ENCODE measurements at regions not wholly inside any gene's neighbourhood (a gene's known extent, or its start where the extent isn't known, plus 50 kb on each side); places are given as distances from the start of the nearest gene placed in this dataset.

DNA sequence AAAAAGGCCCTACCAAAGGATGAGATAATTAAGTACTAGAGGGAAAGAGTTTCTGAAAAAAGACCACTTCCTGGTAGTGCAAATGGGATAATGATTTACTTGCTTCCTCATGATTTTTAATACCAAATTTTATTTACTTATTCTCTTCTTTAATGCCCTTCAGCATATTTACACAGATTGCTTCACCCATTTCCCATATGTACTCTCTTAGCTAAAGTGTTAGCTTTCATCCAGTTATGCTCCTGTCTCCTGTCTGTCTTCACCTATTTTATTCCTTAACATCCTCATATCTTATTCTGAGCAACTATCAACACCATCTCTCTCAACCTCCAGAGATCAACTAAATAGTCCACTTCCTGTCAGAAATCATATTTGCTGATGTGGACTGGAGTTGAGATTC is 183.2 kb upstream of the HS3ST1 start:
- TF ChIP-seq, protein P1, sequence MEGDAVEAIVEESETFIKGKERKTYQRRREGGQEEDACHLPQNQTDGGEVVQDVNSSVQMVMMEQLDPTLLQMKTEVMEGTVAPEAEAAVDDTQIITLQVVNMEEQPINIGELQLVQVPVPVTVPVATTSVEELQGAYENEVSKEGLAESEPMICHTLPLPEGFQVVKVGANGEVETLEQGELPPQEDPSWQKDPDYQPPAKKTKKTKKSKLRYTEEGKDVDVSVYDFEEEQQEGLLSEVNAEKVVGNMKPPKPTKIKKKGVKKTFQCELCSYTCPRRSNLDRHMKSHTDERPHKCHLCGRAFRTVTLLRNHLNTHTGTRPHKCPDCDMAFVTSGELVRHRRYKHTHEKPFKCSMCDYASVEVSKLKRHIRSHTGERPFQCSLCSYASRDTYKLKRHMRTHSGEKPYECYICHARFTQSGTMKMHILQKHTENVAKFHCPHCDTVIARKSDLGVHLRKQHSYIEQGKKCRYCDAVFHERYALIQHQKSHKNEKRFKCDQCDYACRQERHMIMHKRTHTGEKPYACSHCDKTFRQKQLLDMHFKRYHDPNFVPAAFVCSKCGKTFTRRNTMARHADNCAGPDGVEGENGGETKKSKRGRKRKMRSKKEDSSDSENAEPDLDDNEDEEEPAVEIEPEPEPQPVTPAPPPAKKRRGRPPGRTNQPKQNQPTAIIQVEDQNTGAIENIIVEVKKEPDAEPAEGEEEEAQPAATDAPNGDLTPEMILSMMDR (IDR thresholded peaks at IDR 0.05; ENCODE audit: extremely low read depth, insufficient read depth, missing control alignments) = no peak
- no peak for DNase-seq (ENCODE audit: low spot score)
- in situ Hi-C loops (cut with MboI; ENCODE audit: low pct_unique_long_range_greater_than_20kb, low sequenced_read_pairs, unreplicated experiment) = no loop called here

DNA sequence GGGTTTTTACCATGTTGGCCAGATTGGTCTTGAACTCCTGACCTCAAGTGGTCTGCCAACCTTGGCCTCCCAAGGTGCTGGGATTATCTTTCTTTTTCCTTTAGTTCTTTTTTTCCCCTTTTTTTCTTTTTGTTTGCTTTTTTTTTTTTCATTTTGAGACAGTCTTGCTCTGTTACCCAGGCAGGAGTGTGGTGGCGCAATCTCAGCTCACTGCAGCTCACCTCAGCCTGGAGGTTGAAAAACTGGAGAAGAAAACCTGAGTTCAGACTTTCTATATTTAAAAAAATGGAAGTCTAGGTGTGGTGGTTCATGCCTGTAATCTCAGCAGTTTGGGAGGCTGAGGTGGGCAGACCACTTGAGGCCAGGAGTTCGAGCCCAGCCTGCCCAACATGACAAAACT is 181.1 kb upstream of the HS3ST1 start:
- TF ChIP-seq, protein P1 (IDR thresholded peaks at IDR 0.05; ENCODE audit: extremely low read depth, insufficient read depth, missing control alignments) = no peak
- DNase-seq (ENCODE audit: low spot score) = no peak
- in situ Hi-C loops (cut with MboI; ENCODE audit: low pct_unique_long_range_greater_than_20kb, low sequenced_read_pairs, unreplicated experiment) = no loop called here

DNA sequence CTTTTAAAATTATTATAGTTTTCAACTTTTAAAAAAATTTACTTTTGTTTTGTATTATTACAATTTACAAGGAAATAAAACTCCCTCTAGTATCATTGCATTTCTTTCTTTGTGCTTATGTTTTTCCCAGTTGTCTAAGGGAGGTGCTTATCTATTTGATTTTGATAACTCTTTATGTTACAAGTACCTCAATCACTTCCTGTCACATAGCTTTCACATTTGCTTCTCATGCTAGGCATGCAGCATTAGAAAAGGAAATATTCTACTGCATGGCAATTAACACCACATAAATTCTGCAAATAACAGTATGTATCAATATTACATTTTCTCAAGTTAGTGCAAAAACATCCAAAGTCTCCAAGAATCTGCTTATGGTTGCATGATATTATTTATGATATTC is 180.3 kb upstream of the HS3ST1 start:
- in situ Hi-C loops (cut with MboI; ENCODE audit: low pct_unique_long_range_greater_than_20kb, low sequenced_read_pairs, unreplicated experiment) = no loop called here
- DNase-seq (ENCODE audit: low spot score) = no peak
- TF ChIP-seq, protein P1 (IDR thresholded peaks at IDR 0.05; ENCODE audit: extremely low read depth, insufficient read depth, missing control alignments) = no peak

DNA sequence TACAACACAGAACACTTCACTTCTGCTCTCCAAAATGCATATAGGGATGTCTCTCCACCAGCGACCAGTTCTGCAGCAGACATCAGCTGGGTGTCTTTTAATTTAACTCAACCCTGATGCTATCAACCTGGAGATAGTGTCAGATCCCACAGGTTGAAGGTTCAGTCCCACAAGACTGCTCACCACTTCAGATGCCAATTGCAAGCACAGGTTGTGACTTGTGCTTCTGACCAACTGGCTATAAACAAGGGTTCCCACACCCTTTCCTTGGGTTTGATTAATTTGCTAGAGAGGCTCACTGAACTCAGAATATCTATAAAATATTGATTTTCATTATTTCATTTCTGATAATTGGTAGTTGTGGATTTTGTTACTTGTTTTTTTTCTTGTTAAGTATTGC is 177.4 kb upstream of the HS3ST1 start:
- no peak for DNase-seq (ENCODE audit: low spot score)
- in situ Hi-C loops (cut with MboI; ENCODE audit: low pct_unique_long_range_greater_than_20kb, low sequenced_read_pairs, unreplicated experiment) = no loop called here
- TF ChIP-seq, protein P1 (IDR thresholded peaks at IDR 0.05; ENCODE audit: extremely low read depth, insufficient read depth, missing control alignments) = no peak

DNA sequence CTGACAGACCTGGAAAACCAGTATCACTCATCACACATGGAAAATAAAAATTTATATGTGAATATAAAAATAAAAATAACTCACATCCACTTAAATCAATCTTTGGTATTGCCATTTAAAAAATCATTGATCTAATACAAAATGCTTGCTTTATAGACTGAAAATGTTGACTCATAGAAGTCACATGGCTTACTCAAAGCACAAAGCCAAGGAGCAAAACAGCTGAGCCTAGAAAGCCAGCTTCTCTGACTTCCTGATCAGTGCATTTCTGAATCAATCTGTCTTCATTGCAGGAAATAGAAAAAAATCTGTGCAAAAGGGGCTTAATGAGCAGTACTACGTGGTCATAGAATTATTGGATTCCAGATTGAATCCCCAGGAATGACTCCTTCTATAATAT is 176.9 kb upstream of the HS3ST1 start:
- TF ChIP-seq, protein P1 (IDR thresholded peaks at IDR 0.05; ENCODE audit: extremely low read depth, insufficient read depth, missing control alignments) = no peak
- in situ Hi-C loops (cut with MboI; ENCODE audit: low pct_unique_long_range_greater_than_20kb, low sequenced_read_pairs, unreplicated experiment) = no loop called here
- DNase-seq (ENCODE audit: low spot score) = no peak

DNA sequence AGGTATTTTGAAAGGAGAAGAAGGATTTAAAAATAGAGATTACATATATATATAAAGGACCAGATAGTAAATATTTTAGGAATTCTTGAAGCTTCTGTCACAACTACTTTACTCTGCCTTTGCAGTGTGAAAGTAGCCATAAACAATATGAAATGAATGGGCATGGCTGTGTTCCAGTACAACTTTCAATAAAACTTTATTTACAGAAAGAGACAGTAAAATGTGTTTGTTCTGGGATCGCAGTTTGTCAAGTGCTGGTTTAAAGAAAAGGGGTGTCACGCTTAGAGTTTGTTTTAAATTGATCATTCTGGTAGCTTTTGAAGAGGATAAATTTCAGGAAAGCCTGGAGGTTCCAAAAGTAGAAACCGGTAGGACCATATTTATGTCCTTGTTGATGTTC is 176.1 kb upstream of the HS3ST1 start:
- TF ChIP-seq, protein P1 (IDR thresholded peaks at IDR 0.05; ENCODE audit: extremely low read depth, insufficient read depth, missing control alignments) = no peak
- no peak for DNase-seq (ENCODE audit: low spot score)
- in situ Hi-C loops (cut with MboI; ENCODE audit: low pct_unique_long_range_greater_than_20kb, low sequenced_read_pairs, unreplicated experiment) = no loop called here

DNA sequence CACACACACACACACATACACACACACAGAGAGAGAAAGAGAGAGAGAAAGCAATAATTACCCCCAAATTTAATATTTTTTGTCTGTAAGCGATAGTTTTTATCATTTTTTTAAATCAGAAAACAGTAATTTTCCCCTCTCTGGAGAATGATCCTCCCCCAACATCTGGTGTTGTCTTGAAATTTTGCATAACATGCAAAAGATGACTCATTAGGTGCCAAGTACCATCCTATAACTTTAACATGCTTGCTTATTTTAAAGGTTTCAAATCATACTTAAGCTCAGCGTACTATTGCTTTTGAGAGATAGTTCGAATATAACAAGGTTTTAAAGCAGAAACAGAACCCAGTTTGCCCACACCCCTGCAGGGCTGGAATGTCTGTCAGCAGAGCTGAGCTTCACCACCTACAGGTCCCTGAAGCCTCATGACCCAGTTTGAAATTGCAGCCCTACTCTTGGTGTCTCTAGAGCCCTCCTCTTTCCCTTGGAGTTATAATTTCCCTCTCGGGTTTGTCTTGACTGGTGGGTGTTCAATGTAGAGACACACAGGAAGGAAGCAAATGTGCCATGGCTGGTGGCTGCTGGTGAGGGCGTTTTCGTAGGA is 175.0 kb upstream of the HS3ST1 start:
- TF ChIP-seq, protein P1 (IDR thresholded peaks at IDR 0.05; ENCODE audit: extremely low read depth, insufficient read depth, missing control alignments) = no peak
- in situ Hi-C loops (cut with MboI; ENCODE audit: low pct_unique_long_range_greater_than_20kb, low sequenced_read_pairs, unreplicated experiment) = no loop called here

More for the DNA sequence above, 175.0 kb upstream of the HS3ST1 start:
- no peak for DNase-seq (ENCODE audit: low spot score)

Measured in GM13977 (cell line).